HG03442 (cell line): ENCODE measurements at regions not wholly inside any gene's neighbourhood (a gene's known extent, or its start where the extent isn't known, plus 50 kb on each side); places are given as distances from the start of the nearest gene placed in this dataset.

Experiments used
- ATAC-seq: cut with Tn5 transposase; IDR thresholded peaks from one replicate; pipeline ENCODE4 v1.9.1; 2021; ENCODE audit warnings: mild to moderate bottlenecking, moderate library complexity; ENCODE audit not compliant: unreplicated experiment

- no peak for ATAC-seq
Measured at GRCh38 chr5:159836691-159837090, 79.6 kb upstream of the ADRA1B start.

- ATAC-seq = no peak
Measured at GRCh38 chr5:159837860-159838259, 78.4 kb upstream of the ADRA1B start.

- no peak for ATAC-seq
Measured at GRCh38 chr5:159838551-159839222, 77.6 kb upstream of the ADRA1B start.

GRCh38 chr5:159844267-159845121 lies 71.8 kb upstream of the ADRA1B start:
- no peak for ATAC-seq

- no peak for ATAC-seq
Measured at GRCh38 chr5:159849437-159850083, 66.7 kb upstream of the ADRA1B start.

- ATAC-seq = no peak
Measured at GRCh38 chr5:159850160-159850559, 66.1 kb upstream of the ADRA1B start.

- no peak for ATAC-seq
Measured at GRCh38 chr5:159851053-159851452, 65.2 kb upstream of the ADRA1B start.

- no peak for ATAC-seq
Measured at GRCh38 chr5:159854916-159855315, 61.4 kb upstream of the ADRA1B start.

- ATAC-seq = no peak
Measured at GRCh38 chr5:159855476-159856191, 60.6 kb upstream of the ADRA1B start.

GRCh38 chr5:159858871-159859270 lies 57.4 kb upstream of the ADRA1B start:
- ATAC-seq = no peak

- ATAC-seq = no peak
Measured at GRCh38 chr5:159861086-159861485, 55.2 kb upstream of the ADRA1B start.

- ATAC-seq = peak; percentile 87
Measured at GRCh38 chr5:159864885-159865691, 51.2 kb upstream of the ADRA1B start.

GRCh38 chr5:159866093-159866492 lies 50.2 kb upstream of the ADRA1B start:
- no peak for ATAC-seq
